GM18511 (cell line): ENCODE measurements at regions not wholly inside any gene's neighbourhood (a gene's known extent, or its start where the extent isn't known, plus 50 kb on each side); places are given as distances from the start of the nearest gene placed in this dataset.
A peak's percentile ranks its signal among the peaks of the same experiment; 100 is the strongest.

Experiments used
- ATAC-seq: cut with Tn5 transposase; IDR thresholded peaks from one replicate; pipeline ENCODE4 v1.9.1; 2021; ENCODE audit warnings: mild to moderate bottlenecking, moderate library complexity; ENCODE audit not compliant: unreplicated experiment

GRCh38 chr15:94535298-94536048 lies 304.1 kb downstream of the MCTP2 start:
- ATAC-seq: no peak

DNA sequence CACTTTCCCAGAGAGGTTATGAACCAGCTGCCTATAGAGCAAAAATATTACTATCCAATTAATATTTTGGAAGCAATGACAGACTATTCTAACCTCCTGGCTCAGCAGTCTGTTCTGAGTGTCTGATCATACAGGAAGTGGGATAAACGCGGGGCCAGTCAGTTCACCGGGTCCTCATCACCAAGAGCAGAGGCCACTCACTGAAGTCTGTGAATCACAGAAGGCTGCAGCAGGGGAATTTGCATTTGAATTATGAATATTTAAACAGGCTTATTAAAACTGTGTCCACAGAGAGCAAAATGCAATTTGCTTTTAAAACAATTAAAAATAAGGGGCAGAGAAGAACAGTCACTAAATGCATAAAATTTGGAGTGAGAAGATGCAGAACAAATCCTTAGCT lies 305.2 kb downstream of the MCTP2 start:
- ATAC-seq: no peak

- ATAC-seq: no peak
Observed at GRCh38 chr15:94538280-94538679, 306.9 kb downstream of the MCTP2 start.

DNA sequence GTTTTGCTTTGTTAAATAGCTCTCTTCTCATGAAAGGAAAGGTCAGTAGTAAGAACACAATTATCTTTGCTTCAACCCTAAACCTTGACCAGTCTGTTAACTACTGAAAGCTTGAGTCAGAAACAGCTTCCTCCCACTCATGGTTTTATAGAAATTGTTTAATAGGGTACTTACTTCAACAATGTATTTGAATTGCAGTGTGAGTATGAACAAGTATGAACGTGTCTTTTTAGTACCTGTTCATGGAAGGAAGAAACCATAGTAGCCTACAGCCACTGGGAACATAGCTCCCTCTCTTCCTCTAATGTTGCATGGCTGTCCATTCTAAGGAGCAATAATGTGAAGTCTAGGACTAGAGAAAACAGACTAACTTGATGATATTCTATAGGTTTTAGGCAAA lies 311.0 kb downstream of the MCTP2 start:
- no peak for ATAC-seq

GRCh38 chr15:94546808-94547207 lies 315.4 kb downstream of the MCTP2 start:
- ATAC-seq: no peak

DNA sequence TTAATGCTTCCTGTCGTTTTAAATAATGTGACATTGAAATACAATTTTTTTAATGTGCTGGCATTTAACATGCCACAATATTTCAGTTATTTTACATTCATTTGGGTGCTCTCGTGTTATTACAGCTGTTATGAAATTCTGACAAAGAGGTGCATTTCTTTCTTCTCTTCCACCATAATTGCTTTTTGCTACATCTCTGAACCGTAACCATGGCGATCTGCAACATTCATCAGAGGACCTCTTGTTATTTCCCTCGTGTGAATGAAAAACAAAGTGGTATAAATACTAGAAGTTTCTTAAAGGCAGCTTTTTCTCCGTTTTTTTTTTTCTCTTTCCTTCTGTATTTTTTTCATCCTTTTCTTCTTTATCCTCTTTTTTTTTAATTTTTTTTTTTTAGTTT lies 316.4 kb downstream of the MCTP2 start:
- ATAC-seq: no peak

- no peak for ATAC-seq
Observed at GRCh38 chr15:94555841-94556519, 324.6 kb downstream of the MCTP2 start.

- no peak for ATAC-seq
Observed at GRCh38 chr15:94561036-94561689, 329.8 kb downstream of the MCTP2 start.

DNA sequence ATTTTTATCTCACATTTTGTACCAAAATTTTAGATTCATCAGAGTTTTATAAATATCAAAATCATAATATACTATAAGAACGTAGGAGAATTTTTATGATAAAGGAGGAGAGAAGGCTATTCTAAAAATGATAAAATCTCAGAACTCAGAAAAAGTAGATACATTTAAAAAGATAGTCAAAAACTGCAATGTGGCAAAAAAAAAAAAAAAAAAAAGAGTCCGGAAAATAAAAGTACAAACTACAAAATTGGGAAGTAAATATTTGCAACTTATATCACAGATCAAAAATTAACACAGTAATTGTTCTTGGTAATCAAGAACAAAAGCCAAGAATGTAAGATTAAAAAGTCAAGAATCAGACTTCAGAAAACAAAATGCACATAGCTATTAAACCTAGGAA lies 332.1 kb downstream of the MCTP2 start:
- ATAC-seq: no peak

DNA sequence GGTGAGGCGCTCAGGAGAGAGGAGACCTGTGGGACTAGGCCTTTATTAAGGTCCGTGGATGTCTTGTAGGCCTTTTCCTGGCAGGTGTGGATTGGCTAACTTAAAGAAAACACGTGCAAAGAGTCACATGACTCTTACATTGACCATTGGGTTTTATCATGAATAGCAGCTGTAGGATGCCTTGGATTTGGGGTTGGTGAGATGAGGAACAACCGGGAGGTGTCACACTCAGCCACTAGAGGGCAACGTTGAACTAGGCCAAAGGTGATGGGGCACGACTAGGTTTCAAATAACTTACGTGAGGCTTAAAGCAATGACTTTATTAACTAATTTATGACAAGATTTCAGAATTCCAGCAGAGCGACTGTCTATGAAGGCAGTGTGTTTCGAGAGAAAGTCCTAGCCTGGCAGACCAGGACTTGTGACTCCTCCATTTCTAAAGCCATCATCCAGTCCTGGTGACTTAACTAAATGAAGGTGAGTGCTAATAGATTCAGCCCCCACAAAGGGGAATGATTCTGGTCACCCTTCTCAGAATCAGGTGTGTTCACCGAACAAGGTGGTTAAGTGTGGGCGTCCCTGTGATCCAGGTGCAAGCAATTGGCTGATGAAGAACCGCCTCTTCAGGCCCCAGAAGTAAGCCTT lies 345.6 kb downstream of the MCTP2 start:
- ATAC-seq: no peak

DNA sequence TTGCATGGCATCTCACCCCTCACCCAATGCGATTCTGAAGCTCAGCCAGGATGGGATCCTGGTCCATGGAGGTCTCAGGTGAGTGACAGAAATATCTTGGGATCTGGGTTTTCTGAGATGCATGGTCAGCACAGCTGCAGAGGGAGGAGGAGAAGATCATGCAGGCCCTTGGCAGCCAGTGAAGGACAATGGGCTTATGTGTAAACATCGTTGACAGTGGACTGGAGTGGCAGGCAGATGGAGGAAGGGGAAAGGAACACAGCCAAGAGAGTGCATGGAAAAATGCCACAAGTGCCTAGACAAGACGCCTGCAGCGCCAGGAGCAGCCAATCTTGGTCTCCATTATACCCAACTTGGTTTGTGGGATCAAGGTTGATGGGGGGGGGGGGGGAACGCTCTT lies 347.9 kb downstream of the MCTP2 start:
- ATAC-seq: no peak

- ATAC-seq: no peak
Observed at GRCh38 chr15:94580211-94580885, 349.0 kb downstream of the MCTP2 start.

GRCh38 chr15:94582368-94582767 lies 351.0 kb downstream of the MCTP2 start:
- peak; percentile 50 for ATAC-seq

DNA sequence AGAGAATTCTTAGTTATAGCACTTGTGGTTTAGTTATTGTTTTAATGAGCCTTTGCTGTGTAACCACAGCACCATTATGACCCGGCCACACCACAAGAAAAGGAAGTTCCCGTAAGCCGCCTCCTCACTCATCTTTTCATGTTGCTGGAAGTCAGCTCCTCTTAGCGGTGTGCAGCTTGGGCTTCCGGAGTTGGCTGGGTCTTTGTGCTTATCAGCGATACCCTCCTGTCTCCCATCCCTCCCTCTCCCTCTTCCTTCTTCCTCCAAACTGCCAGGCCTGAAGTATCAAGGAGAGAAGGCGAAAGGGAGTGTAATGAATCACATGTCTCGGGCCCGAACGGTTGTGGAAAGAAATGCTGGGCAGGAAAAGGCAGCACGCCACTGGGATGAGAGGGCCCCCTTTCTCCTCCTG lies 353.5 kb downstream of the MCTP2 start:
- peak; percentile 87 for ATAC-seq

DNA sequence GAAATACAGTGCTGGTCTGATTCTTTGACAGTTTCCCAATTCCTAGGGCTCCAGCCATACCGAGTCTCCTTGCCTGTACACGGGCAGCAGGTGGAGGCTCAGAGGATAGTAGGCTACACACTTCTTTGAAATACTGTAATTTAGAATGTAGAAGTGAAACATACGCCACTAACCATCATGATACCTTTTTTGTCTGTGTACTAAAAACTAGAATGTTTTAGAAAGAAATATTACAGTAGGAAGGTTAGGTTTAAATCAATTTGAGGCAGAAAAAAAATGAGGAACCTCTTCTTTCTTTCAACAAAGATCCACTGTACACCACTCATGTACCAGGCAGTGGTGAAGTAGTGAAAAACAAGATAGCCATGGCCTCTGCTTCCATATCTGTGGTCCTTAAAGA lies 354.7 kb downstream of the MCTP2 start:
- peak; percentile 53 for ATAC-seq

GRCh38 chr15:94587113-94587512 lies 355.8 kb downstream of the MCTP2 start:
- ATAC-seq: no peak

- no peak for ATAC-seq
Observed at GRCh38 chr15:94588993-94589392, 357.6 kb downstream of the MCTP2 start.

DNA sequence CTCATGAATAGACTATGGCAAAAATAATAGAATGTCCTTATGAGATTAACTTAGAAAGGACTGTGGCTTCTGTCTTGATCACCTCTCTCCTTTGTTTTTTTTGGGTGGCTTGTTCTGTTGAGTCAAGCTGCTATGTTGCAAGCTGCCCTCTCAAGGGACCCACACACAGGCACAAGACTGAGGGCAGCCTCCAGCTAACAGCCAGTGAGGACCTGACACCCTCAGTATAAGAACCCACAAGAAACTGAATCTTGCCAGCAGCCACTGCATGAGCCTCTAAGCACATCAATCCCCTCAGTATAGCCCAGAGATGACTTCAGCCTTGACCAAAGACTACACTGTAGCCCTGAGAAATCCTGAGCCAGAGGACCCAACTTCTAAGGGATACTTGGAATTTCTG lies 361.1 kb downstream of the MCTP2 start:
- no peak for ATAC-seq

DNA sequence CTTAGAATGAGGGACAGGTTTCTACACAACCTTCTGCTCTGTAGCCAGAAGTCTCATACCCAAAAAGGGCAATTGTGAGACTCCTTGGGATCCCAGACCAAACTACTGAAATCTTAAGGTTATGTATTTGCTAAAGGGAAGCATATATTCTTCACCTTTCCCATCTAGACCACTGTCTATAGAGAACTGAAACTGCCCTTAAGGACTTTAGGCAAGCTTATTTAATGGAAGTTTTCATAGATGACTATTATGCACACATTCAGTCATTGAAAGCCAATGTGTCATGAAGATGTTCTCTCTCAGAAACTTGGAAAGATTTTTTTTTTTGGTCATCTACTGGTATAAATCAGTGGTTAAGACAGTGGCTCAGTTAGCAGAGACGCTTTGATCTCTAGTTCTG lies 365.3 kb downstream of the MCTP2 start:
- no peak for ATAC-seq

DNA sequence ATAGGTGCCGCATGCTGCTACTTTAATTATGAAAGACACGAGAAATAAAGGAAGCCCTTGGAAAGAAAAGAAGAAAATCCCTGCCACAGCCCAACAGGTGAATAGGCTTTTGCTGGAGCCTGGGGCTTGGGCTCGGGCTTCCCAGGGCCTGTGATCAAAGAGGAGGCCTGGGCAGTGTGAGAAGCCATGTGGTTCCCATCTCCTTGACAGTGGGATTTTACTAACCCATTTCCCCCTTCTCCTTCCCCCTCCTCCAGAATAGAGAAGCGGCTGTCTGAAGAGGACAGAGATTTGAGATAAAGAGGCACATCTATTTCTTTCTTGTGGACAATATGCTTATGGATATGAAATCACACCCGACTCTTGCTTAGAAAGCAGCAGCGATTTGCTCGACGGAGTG lies 369.1 kb downstream of the MCTP2 start:
- ATAC-seq: no peak
